Adrenal gland (tissue), 5 donors: ENCODE measurements at regions not wholly inside any gene's neighbourhood (a gene's known extent, or its start where the extent isn't known, plus 50 kb on each side); places are given as distances from the start of the nearest gene placed in this dataset.
"Not testable (repeated sequence)": the region's sequence is repeated elsewhere in the genome, so short reads cannot be mapped to it uniquely, and the experiment has no call there.

Source experiments
- POLR2A ChIP-seq, 2 donors: fragments of 450-650 bp; IDR thresholded peaks; one replicate each; pipeline ENCODE4 v1.6.1; 2017; ENCODE audit warnings: antibody characterized with exemption in 2 of 2, mild to moderate bottlenecking in 2 of 2, moderate library complexity in 1 of 2
- TF ChIP-seq, protein P1 (sequence below), 6 experiments: fragments of 450-650 bp in 4 of 6; fragments of 200-600 bp in 2 of 6; sonication (generic) in 1 of 6; IDR thresholded peaks; 1 replicate in 5 of 6; 2 replicates in 1 of 6; pipeline versions ENCODE4 v1.5.1 to v1.8.0; 2016 to 2021; ENCODE audit warnings: antibody characterized with exemption in 6 of 6, mild to moderate bottlenecking in 2 of 6, moderate library complexity in 1 of 6
- donor health status: DM: no; HTN: no; CAD: no.

DNA sequence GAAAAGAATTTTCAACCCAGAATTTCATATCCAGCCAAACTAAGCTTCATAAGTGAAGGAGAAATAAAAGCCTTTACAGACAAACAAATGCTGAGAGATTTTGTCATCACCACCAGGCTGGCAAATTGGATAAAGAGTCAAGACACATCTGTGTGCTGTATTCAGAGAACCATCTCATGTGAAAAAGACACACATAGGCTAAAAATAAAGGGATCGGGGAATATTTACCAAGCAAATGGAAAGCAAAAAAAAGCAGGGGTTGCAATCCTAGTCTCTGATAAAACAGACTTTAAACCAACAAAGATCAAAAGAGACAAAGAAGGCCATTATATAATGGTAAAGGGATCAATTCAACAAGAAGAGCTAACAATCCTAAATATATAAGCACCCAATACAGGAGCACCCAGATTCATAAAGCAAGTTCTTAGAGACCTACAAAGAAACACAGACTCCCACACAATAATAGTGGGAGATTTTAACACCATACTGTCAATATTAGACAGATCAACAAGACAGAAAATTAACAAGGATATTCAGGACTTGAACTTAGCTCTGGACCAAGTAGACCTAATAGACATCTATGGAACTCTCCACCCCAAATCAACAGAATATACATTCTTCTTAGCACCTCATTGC, 55.9 kb upstream of the ACSM6 start:
- TF ChIP-seq, protein P1, sequence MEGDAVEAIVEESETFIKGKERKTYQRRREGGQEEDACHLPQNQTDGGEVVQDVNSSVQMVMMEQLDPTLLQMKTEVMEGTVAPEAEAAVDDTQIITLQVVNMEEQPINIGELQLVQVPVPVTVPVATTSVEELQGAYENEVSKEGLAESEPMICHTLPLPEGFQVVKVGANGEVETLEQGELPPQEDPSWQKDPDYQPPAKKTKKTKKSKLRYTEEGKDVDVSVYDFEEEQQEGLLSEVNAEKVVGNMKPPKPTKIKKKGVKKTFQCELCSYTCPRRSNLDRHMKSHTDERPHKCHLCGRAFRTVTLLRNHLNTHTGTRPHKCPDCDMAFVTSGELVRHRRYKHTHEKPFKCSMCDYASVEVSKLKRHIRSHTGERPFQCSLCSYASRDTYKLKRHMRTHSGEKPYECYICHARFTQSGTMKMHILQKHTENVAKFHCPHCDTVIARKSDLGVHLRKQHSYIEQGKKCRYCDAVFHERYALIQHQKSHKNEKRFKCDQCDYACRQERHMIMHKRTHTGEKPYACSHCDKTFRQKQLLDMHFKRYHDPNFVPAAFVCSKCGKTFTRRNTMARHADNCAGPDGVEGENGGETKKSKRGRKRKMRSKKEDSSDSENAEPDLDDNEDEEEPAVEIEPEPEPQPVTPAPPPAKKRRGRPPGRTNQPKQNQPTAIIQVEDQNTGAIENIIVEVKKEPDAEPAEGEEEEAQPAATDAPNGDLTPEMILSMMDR (IDR thresholded peaks at IDR 0.05) = not testable (repeated sequence)
- TF ChIP-seq POLR2A (IDR thresholded peaks at IDR 0.05) = not testable (repeated sequence)
